ENCODE measurements at regions not wholly inside any gene's neighbourhood (a gene's known extent, or its start where the extent isn't known, plus 50 kb on each side); places are given as distances from the start of the nearest gene placed in this dataset.

DNA sequence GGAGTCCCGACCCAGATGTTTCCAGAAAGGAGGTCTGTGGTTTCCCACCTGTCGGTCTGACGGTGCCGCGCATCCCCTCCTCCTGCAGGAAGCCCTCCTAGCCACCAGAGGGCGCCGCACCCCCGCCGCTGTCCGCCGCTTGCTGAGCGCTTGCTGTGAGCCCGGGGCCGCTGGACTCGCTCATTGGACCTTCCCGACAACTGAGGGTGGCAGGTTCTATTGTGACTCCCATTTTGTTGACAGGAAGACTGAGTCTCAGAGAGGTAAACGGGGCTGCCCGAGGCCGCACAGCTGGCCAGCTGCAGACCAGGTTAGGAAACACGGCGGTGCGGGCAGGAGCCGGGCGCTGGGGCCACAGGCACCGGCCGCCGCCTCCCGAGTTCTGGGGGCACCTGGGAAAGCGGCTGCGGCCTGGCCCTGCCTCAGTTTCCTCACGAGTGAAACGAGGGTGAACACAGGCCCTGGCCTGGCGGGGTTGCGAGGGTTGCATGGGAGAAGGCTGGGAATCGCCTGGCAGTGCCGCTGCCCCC is 191.1 kb upstream of the CIBAR2 start:
- peak overlapping the region; percentile 68; the same call in 1 of the 2 replicates for H3K27ac ChIP-seq (ENCODE audit: low read length)
- peak overlapping the region; percentile 11 to 38; a peak in 2 of 4 replicates for H3K4me3 ChIP-seq (ENCODE audit: low read depth in 2 of 2, low read length in 2 of 2)
- ATAC-seq (peak; percentile 78), DNase-seq (ENCODE audit: low read depth, low spot score) (peak; percentile 22)
- in situ Hi-C loops (cut with HindIII; ENCODE audit: low pct_unique_long_range_greater_than_20kb, low sequenced_read_pairs): no loop called here
- no TSS peak for BruUV-seq (replicated peaks)
- no peak for TF ChIP-seq TCF7L2 (IDR thresholded peaks at IDR 0.05; ENCODE audit: low read depth, low read length)
- TF ChIP-seq POLR2AphosphoS5 (IDR thresholded peaks at IDR 0.05; ENCODE audit: low read depth, low read length): no peak
- TF ChIP-seq SIN3A (IDR thresholded peaks at IDR 0.05; ENCODE audit: borderline replicate concordance, insufficient read depth, low read depth, low read length): no peak
- peak; percentile 96 for TF ChIP-seq CTCF (IDR thresholded peaks at IDR 0.05)
- TF ChIP-seq, protein P1, sequence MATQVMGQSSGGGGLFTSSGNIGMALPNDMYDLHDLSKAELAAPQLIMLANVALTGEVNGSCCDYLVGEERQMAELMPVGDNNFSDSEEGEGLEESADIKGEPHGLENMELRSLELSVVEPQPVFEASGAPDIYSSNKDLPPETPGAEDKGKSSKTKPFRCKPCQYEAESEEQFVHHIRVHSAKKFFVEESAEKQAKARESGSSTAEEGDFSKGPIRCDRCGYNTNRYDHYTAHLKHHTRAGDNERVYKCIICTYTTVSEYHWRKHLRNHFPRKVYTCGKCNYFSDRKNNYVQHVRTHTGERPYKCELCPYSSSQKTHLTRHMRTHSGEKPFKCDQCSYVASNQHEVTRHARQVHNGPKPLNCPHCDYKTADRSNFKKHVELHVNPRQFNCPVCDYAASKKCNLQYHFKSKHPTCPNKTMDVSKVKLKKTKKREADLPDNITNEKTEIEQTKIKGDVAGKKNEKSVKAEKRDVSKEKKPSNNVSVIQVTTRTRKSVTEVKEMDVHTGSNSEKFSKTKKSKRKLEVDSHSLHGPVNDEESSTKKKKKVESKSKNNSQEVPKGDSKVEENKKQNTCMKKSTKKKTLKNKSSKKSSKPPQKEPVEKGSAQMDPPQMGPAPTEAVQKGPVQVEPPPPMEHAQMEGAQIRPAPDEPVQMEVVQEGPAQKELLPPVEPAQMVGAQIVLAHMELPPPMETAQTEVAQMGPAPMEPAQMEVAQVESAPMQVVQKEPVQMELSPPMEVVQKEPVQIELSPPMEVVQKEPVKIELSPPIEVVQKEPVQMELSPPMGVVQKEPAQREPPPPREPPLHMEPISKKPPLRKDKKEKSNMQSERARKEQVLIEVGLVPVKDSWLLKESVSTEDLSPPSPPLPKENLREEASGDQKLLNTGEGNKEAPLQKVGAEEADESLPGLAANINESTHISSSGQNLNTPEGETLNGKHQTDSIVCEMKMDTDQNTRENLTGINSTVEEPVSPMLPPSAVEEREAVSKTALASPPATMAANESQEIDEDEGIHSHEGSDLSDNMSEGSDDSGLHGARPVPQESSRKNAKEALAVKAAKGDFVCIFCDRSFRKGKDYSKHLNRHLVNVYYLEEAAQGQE (IDR thresholded peaks at IDR 0.05; ENCODE audit: insufficient read depth in 1 of 2, low read depth in 2 of 2, low read length in 1 of 2): 0 out of 4 replicates have a peak, but pooled peaks of 1 of the 2 experiments have one; percentile 9
- H3K9me3 ChIP-seq (ENCODE audit: control insufficient read depth, insufficient read depth, low read depth, low read length): no peaks in the 10 kb centered on the region
- H3K36me3 ChIP-seq (ENCODE audit: control insufficient read depth, insufficient read depth, low read length): no peaks in the 10 kb centered on the region
- no peaks in the 10 kb centered on the region for H3K27me3 ChIP-seq (ENCODE audit: control insufficient read depth, insufficient read depth, low read length)
- intact Hi-C loops (cut with micrococcal nuclease; ENCODE audit: unreplicated experiment): no loop called here
- ChIA-PET CTCF (no interaction called here), POLR2A (no interaction called here)
- peaks cover 58% of the 10 kb centered on the region for H3K4me1 ChIP-seq (ENCODE audit: control insufficient read depth, insufficient read depth, low read length)

- BruUV-seq (replicated peaks): no TSS peak
- Histone ChIP-seq H3K27ac (ENCODE audit: low read length) (peak overlapping the region; percentile 59), H3K4me3 (ENCODE audit: low read depth in 2 of 2, low read length in 2 of 2) (no peak overlapping the region), H3K4me1 (ENCODE audit: control insufficient read depth, insufficient read depth, low read length) (peaks cover 61% of the 10 kb centered on the region), H3K27me3 (ENCODE audit: control insufficient read depth, insufficient read depth, low read length) (no peaks in the 10 kb centered on the region), H3K36me3 (ENCODE audit: control insufficient read depth, insufficient read depth, low read length) (no peaks in the 10 kb centered on the region), H3K9me3 (ENCODE audit: control insufficient read depth, insufficient read depth, low read depth, low read length) (no peaks in the 10 kb centered on the region)
- TF ChIP-seq, protein P1 (IDR thresholded peaks at IDR 0.05; ENCODE audit: insufficient read depth in 1 of 2, low read depth in 2 of 2, low read length in 1 of 2): no peak
- TF ChIP-seq POLR2AphosphoS5 (IDR thresholded peaks at IDR 0.05; ENCODE audit: low read depth, low read length) (no peak), SIN3A (IDR thresholded peaks at IDR 0.05; ENCODE audit: borderline replicate concordance, insufficient read depth, low read depth, low read length) (no peak), CTCF (IDR thresholded peaks at IDR 0.05) (no peak), TCF7L2 (IDR thresholded peaks at IDR 0.05; ENCODE audit: low read depth, low read length) (no peak)
- POLR2A ChIA-PET: interaction anchor here (0.6 kb wide), 1 partner anchor 513 kb away, joined by 3 read pairs; no protein-coding TSS in a partner anchor
- DNase-seq (ENCODE audit: low read depth, low spot score) (no peak), ATAC-seq (no peak)
- CTCF ChIA-PET: interaction anchor here (1.0 kb wide), 1 partner anchor 30 kb away, joined by 3 read pairs; no protein-coding TSS in a partner anchor
- intact Hi-C loops (cut with micrococcal nuclease; ENCODE audit: unreplicated experiment) (no loop called here), in situ Hi-C loops (cut with HindIII; ENCODE audit: low pct_unique_long_range_greater_than_20kb, low sequenced_read_pairs) (no loop called here)
These were observed 192.1 kb upstream of the CIBAR2 start for GRCh38 chr16:85304337-85304736.
